Hepatic stellate cell (primary cell): ENCODE measurements at regions not wholly inside any gene's neighbourhood (a gene's known extent, or its start where the extent isn't known, plus 50 kb on each side); places are given as distances from the start of the nearest gene placed in this dataset.
A peak's percentile ranks its signal among the peaks of the same experiment; 100 is the strongest.
"Not testable (repeated sequence)": the region's sequence is repeated elsewhere in the genome, so short reads cannot be mapped to it uniquely, and the experiment has no call there.

Source experiments
- DNase-seq: peaks from one replicate; pipeline ENCODE4 v3.0.0; 2011; ENCODE audit warnings: low spot score

DNA sequence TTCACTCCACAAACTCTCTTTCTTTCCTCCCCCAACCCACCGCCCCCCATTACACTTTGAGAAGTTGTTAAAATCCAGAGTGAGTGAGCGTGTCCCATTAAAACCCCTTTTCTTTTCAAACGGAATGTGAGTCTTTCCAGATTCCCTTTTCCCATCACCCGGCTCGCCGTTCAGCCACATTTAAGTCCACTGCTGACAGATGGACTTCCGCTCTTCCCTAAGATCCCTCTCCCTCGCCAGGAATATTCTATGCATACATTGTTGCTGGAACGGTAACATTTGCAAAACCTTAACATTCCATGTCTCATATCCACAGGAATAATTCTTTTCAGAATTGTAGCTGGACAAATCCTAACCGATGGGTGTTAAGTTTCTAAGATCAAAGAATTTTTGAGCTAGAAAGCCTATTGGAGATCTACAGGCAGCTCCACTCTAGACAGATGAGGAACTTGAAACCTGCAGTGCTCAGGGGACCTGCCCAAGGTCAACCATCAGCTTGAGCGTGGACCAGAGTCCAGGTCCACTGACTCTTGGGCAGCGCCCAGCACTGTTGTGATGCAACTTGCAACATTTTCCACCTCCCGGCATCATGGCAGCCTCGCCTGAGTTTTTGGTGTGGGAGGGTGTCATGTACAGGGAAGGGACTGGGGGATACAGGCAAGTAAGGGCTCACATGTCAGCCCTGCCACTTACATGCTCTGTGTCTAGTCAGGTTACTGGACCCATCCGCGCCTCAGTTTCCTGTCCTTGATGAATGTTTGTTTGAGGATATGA is 500.1 kb downstream of the CCDC171 start:
- DNase-seq: no peak

DNA sequence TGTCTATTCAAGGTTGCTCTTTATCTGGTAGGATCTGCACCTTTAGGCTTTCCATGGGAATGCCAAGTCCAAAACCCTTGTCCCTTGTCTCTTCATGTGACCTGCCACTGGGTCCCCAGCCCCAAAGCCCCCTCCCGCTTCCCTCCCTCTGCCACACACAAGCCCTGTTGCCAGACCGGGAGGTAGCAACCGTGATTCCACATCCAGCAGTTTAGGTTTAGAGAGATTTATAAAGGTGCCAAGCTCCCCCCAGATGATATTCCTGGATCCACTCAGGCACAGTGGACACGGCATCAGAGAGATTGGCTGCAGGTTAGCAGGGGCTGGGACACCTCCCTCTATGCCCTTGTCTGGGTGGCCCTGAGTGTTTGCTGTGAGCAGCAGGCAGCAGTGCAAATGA is 504.7 kb downstream of the CCDC171 start:
- DNase-seq: no peak

DNA sequence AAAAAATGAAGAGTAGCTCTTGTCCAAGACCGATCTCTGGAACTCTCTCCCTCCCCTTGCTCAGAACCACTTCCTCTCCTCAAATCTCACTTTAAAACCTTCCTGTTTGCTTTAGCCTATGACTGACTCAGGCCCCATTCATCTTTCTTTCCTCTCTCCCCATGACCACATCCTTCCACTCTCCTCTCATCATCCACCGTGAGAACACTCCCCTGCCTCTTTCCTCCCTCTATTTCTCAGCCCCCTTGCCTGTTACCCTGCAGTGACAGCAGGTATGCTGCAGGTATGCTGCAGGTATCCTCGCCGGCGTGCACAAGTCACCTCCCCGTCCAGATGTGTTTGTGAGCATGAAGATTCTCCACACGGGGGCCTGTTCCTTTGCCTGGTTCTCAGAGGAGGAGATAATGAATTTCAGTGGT is 505.3 kb downstream of the CCDC171 start:
- DNase-seq: peak; percentile 77

DNA sequence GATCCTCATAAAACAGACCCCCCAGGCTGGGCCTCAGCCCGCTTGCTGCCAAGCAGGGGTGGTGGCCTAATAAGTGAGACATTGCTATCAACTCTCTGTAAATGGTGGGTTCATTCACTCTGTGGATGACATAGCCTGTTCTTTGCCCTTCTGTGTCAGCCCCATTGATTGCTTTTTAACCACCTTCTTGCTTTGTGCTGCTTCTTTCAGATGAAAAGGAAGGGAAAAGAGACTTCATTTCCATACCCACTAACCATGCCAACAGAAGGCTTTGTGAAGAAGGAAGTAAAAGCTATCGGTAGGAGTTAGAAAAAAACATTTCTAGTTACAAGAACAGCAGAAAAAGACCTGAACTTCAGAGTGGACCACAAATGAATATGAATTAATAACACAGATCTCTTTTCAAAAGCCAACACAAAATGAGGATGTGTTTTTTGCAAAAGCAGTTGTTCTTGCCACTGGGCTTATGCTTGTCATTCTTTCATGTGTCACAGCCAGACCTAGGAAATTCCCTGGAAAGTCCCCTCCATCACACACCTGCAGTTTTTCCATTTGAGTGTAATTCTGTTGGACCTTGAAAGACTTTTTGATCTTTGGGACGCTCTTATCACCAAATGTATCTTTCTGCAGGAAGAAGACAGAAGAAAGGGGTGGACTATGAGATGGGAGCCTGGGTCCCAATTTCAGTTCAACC is 507.7 kb downstream of the CCDC171 start:
- no peak for DNase-seq

DNA sequence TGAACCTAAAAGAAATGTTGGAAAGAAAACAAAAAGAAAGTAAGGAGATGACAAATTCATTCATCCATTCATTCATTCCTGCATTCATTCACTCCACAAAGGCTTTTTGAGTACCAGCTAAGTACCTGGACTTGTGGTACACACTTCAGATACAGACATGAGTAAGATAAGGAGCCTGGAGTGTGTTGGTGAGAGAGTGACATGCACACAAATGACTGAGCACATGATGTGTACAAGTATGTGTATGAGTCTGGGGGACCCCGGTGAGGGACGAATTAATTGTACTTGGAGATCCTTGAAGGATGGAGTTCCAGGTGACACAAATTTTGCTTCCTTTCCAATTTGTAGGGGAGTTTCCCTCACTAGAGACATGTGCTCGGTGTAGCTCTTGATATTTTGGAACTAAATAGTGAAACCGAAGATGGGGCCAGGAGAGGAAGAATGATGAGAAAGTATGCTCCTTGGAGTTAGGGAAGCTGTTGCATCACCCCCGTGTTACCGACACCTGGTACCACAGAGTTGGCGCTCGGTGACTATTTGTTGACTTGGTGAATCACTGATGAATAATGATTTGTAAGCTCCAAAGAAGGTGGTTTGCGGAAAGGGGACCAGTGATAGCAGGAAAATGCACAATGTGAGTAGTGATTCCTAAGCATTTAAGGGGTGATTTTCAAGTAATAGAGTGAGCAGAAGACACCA is 509.8 kb downstream of the CCDC171 start:
- peak; percentile 60 for DNase-seq

DNA sequence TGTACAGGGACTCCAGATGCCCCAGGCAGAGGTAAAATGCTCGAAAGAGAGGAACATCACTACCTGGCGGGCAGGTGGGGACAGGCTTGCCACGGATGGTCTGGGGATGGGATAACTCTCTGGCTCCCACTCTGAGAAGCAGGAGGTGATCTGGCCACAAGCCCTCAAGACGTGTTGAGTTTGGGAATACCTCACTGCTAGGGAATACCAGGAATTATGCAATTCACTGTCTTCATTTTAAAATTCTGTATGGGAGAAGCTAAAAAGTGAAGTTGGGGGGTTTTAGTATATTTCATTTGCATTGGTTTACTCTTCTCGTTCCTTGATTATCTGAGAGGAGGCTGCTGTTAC is 510.4 kb downstream of the CCDC171 start:
- DNase-seq: no peak

DNA sequence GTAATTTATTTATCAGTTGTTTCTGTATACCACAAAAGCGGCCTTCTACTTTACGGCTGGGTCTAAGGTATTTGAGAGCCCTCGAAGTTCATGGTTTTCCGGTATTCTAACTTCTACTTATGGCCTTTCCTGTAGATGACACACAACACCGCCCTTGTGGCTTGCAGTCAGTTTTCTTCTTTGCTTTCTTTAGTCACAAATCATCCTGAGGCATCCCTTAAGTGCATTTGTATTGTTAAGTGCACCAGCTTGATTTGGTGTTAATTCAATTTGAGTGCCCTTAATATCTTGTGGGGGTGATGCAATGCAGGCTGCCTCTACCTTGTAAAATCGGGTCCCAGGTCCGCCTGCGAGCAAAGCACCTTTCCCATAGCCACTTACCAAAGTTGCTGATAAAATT is 511.9 kb downstream of the CCDC171 start:
- no peak for DNase-seq

DNA sequence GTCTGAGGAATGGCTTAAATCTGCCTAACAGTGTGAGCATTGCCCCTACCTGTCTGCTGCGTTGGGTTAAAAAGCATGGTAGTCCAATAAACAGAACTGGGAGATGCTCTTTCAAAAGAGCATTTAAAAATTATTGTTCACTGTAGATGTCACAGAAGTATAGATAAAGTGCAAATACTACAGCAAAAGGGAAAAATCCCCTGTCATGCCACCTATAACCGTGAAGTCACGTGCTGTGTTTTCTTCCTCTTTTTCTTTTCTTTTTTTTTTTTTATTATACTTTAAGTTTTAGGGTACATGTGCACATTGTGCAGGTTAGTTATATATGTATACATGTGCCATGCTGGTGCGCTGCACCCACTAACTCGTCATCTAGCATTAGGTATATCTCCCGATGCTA is 513.4 kb downstream of the CCDC171 start:
- not testable (repeated sequence) for DNase-seq

DNA sequence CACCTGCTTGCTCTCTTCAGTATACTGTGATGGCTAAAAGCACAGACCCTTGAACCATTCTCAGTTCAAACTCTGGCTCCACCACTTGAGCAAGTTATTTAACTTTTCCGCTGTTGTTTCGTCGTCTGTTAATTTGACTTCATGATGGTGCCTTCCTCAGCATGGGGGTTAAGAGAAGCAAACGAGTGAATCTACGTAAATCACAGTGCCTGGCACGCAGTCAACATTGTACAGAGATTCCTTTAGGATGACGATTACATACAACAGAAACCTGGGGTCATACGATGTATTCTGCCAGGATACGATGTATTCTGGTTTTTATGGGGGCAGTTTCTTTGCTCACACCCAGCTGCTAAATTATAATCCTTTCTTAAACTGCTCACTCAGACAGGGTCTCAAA is 515.6 kb downstream of the CCDC171 start:
- no peak for DNase-seq

DNA sequence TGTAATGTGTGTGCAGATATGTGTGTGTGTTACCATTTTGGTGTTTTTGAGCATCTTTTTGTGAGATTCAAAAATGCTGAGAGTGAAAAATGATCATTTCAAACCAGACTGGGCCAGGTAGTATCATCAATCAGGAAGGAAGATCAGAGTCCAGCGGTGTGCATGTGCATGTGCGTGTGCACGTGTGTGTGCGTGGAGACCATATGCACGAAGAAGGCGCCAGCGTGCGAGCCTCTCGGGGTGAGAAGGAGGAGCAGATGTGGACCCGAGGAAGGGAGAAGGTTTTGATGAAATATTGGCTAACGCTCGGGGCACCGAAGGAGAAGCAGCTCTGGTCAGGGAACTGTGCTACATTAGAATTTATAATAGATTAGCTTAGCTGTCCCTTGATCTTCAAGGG is 516.4 kb downstream of the CCDC171 start:
- no peak for DNase-seq

DNA sequence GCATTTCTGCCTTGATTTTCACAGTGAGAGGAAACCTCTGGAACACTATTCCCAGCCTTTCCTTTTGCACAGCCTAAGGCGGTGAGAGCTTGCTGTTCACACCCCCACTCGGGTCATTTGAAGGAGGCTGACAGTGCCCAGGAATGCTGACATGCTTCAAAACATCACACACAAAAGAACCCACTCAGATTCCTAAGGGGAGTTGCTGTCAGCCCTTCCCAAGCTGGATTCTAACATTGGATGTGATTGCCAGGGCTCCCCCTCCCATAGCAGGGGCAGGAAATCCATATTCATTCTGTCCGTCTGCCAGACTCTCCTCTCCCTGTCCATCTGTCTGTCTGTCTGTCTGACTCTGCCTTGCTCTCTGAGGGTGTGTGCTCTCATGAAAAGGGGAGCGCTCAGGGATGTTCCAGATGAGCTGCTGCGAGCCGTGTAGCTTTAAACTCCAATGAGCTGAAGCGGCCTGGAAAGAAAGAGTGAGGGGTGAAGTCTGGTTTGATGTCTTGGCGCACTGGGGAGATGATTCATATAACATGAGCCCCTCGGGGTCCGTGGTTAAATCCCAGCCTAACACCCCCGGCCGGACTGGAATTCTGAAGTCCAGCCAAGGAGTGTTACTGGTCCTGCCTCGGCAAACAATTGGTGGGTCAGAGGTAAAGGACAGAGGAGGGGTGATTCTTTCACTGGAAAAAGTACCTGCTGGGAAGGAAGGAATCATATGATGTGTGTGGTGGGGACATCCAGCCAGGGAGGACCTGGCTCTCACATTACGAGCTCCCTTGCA is 517.0 kb downstream of the CCDC171 start:
- no peak for DNase-seq

DNA sequence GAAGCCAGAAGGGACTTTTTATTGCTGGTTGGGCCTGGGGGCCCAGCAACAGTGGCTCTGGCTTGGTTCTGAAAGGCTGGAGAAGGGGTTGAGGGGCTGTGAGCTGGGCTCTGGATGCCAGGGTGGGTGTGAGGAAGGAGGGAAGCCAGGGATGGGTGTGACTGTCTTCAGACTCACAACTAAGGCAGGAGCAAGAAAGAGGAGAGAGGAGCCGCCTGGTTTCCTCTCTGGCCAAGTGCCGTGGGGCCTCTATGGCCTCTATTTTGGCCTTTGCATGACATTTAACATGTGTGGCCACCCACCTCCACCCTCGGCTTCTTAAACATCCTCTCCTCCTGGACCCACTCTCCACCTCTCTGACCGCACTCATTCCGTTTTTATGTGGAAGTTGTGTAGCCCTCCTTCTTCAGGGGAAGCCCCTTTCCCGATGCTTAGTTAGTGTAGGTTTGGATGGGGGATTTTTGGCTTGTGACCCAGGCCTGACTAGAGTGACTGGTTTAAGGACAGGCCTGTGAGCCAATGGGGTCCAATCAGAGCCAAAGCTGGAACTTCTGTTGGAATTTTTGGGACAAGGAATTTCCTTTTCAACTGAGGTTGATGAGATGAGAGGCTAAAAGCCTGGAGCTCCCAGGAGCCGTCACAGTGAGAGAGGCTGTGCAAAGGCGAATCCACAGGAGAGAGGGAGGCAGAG is 517.8 kb downstream of the CCDC171 start:
- DNase-seq: no peak

DNA sequence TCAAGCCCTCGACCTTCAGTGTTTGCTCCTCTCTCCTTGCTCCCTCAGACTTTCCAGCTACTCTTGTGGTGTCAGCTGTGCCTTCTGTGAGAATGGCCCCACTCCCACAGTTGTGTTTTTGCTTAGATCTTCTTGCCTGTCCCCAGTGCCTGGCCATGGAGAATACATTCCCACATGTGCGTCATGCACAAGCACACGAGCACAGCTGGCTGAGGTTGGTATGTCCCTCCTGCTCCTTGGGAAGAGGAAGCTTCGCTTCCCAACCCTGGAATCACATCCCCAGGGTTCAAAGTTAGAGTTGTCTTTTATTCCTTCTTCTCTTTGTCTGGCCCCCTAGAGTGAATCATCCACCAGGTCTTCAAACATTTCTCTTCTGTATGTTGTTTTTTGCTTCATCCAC is 518.6 kb downstream of the CCDC171 start:
- DNase-seq: no peak

DNA sequence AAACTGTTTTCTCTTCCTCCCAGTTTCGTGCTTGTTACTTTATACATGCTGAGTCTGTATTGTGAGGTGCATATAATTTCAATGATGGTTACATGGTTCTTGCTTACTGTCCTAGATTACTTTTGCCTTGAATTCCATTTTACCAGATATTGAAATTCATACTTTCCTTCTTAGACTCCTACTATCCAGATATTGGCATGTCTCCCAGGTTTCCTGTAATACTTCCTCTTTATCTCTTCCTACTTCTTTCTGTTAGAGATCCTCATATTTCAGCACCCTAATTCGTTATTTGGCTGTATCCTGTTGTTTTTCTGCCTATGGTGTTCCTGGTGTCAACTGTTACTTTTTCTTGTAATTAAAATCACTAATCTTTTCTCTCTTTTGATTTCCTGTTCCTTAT is 522.1 kb downstream of the CCDC171 start:
- DNase-seq: no peak

DNA sequence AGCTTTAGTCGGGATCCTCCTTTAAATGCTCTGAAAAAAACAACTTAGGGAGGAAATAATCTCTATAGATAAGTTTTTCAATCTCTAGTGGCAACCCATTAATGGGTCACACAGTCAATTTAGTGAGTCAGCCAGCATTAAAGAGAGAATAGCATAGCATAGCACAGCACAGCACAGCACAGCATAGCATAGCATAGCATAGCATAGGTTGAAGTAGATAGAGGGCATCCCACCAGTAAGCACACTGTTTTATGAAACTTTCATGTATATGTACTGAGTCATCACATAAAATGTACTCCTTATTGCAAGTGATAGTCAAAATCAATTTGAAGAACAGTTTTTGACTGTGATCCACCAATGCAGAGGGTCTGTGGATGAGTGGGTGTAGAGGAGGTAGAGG is 522.9 kb downstream of the CCDC171 start:
- DNase-seq: no peak

DNA sequence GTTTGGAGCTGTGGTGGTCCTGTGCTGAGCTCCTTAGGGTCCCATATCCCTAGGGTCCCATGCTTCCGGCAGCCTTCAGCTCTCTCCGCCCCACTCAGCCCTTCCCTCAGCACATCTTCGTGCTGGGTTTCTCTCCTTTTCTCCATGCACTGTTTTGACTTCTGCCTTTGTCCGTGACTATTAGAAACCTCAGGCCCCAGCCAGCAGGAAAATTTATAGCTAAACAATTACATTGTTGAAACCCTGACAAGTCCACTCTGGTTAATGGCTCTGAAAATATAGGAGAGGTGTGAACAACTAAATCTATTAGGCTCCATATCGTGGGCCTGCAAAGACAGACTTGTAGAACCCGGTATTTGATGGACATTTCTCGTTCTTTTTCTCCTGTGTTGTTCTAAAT is 523.7 kb downstream of the CCDC171 start:
- no peak for DNase-seq

DNA sequence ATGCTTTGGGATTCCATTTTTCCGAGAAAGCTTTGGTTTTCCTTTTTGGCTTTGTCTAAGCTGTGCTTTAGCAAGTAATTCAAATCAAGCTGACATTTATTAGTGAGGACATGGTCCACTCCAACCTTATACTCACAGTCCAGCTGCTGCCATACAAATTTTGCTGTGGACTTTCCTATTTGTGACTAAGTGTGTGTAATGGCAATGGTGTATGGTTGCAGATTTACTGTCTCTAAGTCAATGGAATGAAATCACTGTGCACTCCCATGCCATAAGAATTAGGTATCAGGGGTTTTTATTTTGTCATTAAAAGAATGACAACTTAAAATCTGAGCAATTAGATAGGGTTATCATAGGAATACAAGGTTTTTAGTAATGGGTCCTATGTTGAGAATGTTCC is 530.0 kb downstream of the CCDC171 start:
- DNase-seq: no peak

DNA sequence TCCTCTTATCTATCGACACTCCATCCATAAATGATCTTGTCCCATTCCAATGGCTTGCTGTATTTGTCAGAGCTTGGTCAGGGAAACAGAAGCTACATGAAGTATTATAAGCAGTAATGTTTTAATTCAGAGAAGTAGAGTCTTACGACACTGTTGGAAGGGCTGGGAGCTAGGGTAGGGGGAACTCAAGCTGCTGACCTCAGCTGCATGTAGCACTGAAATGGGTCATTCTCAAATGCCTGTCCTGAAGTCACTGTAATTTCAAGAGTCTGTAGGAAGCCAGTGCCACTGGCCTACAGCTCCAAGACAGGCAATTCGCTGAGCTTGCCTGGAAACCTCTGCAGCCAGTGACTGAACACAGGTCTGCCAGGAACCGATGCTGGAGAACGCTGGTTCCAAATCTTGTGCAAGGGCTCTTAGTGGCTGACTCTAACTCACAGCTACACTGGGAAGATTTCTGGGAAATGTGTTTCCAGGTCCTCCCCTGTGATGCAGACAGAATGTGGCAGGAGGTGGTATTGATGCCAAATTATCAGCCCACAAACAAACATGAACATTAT is 532.4 kb downstream of the CCDC171 start:
- no peak for DNase-seq

DNA sequence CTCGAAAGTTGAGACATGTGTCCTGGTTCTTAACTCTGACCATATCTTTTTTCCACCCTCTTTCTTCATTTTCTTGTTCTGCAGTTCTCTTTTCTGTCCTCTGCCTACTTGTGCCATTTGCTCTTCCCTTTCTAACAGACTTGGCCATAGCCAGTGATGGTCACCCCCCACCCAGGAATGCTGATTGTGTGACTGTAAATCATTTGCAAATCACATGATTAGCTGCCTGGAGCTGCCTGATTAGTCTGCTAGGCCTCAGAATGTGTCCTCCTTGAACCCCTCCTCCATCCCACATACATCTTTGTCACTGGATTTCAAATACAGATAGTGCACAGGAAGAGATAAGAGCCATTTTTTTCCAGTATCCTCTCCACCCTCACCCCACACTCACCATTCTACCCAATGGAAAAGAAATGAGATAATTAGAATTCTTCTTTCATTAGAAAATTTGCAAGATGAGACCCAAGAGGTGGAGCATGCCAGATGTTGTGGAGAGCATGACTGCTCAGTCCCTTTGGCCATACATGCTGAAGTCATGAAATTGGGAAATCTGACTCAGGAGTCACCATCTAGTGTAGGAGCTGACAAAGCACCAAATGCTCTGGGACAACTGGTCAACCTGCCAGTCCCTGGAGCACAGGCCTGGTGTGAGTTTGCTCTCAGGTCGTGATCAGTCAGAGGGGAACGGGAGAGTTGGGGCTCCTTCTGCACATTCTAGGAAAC is 538.2 kb downstream of the CCDC171 start:
- no peak for DNase-seq

DNA sequence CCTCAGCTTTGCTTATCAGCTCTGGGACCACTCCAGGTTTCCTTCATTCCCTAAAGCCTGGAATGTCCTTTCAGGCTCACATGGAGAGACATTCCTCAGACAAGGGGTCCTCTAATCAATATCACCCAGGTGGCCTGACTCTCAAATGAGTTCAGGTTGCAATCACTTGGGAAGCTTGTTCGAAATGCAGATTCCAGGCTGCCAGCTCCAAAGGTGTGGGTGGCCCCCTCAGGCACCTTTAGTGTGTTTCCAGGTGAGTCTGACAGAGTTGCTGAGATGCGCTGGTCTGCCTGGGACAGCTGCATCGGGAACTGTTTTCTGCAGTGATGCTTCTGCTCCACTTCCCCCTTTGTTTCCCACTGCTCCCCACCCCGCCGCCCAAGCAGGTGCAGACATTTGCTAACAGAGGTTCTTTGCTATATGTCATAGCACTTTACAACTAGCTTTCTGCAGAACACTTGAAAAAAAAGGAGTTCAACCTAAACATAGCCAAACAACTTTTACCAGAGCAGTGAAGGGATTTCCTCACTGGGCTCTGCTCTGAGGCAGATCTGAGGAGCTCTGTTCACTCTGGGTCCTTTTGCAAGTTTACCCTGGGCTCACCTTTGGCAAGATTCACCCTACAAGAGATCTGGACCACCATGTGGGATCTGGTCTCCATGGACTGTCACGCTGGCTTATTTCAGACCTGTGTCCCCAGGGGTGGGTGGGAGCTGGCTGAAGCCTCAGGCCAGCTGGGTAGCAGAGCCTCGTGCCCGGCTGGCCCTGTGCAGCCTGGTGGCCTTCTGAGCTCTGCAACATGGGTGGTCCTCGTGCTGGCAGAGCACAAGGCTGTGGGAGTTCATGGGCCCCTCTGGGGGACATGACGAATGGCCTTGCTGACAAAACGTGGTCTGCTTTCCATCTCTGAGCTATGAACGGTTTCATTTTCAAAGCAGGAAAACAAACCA is 539.6 kb downstream of the CCDC171 start:
- peak; percentile 36 for DNase-seq
